Cardiac muscle cell (in vitro differentiated cells and primary cell): ENCODE measurements at regions not wholly inside any gene's neighbourhood (a gene's known extent, or its start where the extent isn't known, plus 50 kb on each side); places are given as distances from the start of the nearest gene placed in this dataset.

Source experiments
- DNase-seq, 2 donors: peaks; one replicate each; pipeline versions ENCODE4 v3.0.0 to v3.0.0-alpha.2; 2010 to 2017; ENCODE audit warnings: low read depth in 1 of 2, low spot score in 1 of 2
- H3K27ac ChIP-seq: fragments of 200-600 bp; sonication (generic); 2 replicates; pipeline ENCODE4 v1.5.1; 2016
- H3K27me3 ChIP-seq: fragments of 200-600 bp; sonication (generic); 2 replicates; pipeline ENCODE4 v1.6.0; 2016; ENCODE audit warnings: control low read depth
- H3K36me3 ChIP-seq: fragments of 200-600 bp; sonication (generic); 2 replicates; pipeline ENCODE4 v1.5.1; 2016; ENCODE audit warnings: control low read depth
- H3K4me1 ChIP-seq: fragments of 200-600 bp; sonication (generic); 2 replicates; pipeline ENCODE4 v1.8.1; 2017; ENCODE audit warnings: low read depth, mild to moderate bottlenecking, mixed run types
- H3K4me3 ChIP-seq: fragments of 200-600 bp; sonication (generic); 2 replicates; pipeline ENCODE4 v1.5.1; 2016; ENCODE audit warnings: mild to moderate bottlenecking
- H3K9me3 ChIP-seq: fragments of 200-600 bp; sonication (generic); 2 replicates; pipeline ENCODE4 v1.5.1; 2017; ENCODE audit warnings: low read depth, mild to moderate bottlenecking, control low read depth
- TF ChIP-seq, protein P1 (sequence below): IDR thresholded peaks from 2 replicates; pipeline ENCODE4 v1.5.1; 2012; ENCODE audit warnings: low read depth, mild to moderate bottlenecking, low read length

DNA sequence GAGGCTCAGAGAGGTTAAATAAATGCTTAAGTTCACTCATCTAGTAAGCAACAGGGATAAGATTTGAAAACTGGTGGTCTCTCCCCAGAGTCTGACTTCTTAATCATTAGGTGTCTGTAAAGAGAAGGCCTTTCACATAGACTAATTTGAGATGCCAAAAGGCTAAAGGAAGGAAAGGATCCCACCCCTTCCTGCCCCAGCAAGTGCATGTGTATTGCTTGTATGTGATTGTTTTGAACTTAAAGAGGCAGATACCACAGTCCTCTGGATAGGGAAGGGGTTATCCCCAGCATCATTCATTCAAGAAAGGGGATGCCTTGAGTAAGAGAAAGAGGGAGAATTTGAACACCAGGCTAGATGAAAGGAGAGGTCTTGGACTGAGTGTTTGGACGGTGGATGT lies 192.0 kb downstream of the OGFRL1 start:
- H3K27ac ChIP-seq: no peak overlapping the region
- no peak for DNase-seq
- no peaks in the 10 kb centered on the region for H3K27me3 ChIP-seq
- no peak overlapping the region for H3K4me3 ChIP-seq
- H3K9me3 ChIP-seq: no peaks in the 10 kb centered on the region
- H3K4me1 ChIP-seq: no peaks in the 10 kb centered on the region
- H3K36me3 ChIP-seq: no peaks in the 10 kb centered on the region
- TF ChIP-seq, protein P1, sequence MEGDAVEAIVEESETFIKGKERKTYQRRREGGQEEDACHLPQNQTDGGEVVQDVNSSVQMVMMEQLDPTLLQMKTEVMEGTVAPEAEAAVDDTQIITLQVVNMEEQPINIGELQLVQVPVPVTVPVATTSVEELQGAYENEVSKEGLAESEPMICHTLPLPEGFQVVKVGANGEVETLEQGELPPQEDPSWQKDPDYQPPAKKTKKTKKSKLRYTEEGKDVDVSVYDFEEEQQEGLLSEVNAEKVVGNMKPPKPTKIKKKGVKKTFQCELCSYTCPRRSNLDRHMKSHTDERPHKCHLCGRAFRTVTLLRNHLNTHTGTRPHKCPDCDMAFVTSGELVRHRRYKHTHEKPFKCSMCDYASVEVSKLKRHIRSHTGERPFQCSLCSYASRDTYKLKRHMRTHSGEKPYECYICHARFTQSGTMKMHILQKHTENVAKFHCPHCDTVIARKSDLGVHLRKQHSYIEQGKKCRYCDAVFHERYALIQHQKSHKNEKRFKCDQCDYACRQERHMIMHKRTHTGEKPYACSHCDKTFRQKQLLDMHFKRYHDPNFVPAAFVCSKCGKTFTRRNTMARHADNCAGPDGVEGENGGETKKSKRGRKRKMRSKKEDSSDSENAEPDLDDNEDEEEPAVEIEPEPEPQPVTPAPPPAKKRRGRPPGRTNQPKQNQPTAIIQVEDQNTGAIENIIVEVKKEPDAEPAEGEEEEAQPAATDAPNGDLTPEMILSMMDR: no peak

DNA sequence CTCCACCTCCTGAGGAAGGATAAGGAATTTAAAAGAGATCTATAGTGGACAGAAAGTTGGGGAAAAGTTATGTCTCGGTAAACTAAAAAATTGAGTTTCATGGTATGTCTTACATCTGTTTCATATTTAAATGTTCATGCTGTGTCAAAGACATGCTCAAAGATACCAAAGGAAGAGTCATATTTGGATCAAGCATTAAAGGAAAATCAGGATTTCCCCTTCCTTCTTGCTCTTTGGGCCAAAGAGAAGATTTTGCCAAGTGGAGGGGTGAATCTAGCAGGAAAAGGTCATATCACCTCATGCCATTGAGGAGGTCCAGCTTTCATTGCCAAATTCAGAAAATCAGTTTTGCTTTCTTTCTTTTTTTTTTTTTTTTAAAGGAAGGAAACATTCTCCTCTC lies 192.4 kb downstream of the OGFRL1 start:
- H3K4me3 ChIP-seq: no peak overlapping the region
- H3K9me3 ChIP-seq: no peaks in the 10 kb centered on the region
- no peak for DNase-seq
- TF ChIP-seq, protein P1: no peak
- no peaks in the 10 kb centered on the region for H3K27me3 ChIP-seq
- no peaks in the 10 kb centered on the region for H3K36me3 ChIP-seq
- H3K4me1 ChIP-seq: no peaks in the 10 kb centered on the region
- H3K27ac ChIP-seq: no peak overlapping the region

DNA sequence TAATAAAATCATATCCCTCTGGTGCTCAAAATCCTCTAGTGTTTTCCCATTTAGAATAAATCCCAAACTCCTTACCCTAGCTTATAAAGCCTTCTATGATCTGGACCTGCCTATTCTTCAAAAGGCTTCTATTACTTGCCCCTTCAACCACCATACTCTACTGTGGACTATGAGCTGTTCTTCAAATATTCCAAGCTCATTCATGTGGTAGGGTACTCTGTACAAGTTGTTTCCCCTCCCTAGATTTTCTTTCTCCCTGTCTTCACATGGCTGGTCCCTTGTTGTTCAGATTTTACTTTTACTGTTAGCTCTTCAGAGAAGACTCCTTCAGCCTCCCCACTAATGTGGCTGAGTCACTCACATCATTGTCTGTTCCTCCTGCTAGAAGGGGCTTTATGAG lies 193.2 kb downstream of the OGFRL1 start:
- Histone ChIP-seq H3K27ac (no peak overlapping the region), H3K36me3 (no peaks in the 10 kb centered on the region), H3K4me1 (no peaks in the 10 kb centered on the region), H3K9me3 (no peaks in the 10 kb centered on the region), H3K27me3 (no peaks in the 10 kb centered on the region), H3K4me3 (no peak overlapping the region)
- TF ChIP-seq, protein P1: no peak
- DNase-seq: no peak

DNA sequence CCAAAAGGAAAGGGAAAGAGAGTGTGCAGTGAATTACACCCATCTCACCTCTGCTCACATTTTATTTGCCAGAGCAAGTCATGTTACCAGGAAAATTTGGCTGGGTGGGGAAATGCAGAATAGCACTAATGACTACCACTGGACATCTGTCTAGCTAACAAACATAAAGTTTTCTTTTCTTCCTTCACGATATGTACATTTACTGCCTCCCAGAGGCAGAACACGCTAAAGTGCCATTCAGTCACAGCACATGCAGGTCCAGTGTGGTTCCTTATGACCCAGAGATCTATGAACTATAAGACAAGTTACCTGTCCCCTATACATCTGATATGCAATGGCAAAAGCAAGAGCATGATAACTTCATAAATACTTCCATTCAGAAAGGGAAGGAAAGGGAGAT lies 194.1 kb downstream of the OGFRL1 start:
- Histone ChIP-seq H3K4me1 (no peaks in the 10 kb centered on the region), H3K4me3 (no peak overlapping the region), H3K36me3 (no peaks in the 10 kb centered on the region), H3K27me3 (no peaks in the 10 kb centered on the region), H3K27ac (no peak overlapping the region), H3K9me3 (no peaks in the 10 kb centered on the region)
- TF ChIP-seq, protein P1: peak; percentile 45
- peak in 1 of 2 donors; percentile 64 for DNase-seq

DNA sequence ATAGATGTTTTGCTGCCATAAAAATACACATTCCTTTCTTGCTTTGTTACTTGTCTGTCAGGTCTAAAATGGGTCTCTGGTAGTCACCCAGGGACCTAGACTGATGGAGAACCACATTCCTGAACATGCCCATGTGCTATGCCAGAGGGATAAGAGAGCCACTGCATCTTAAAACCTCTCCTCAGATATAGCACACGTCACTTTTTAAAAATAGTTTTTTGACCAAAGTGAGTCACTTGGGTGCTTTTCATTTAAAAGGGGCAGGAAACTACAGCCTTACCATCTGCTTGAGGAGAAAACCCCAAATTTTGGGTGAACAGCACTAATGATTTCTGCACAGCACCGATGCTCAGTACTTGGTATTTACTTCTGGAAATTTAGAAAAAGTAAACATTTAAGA lies 197.8 kb downstream of the OGFRL1 start:
- H3K36me3 ChIP-seq: no peaks in the 10 kb centered on the region
- H3K27ac ChIP-seq: no peak overlapping the region
- DNase-seq: no peak
- H3K4me1 ChIP-seq: no peaks in the 10 kb centered on the region
- H3K9me3 ChIP-seq: no peaks in the 10 kb centered on the region
- TF ChIP-seq, protein P1: no peak
- no peaks in the 10 kb centered on the region for H3K27me3 ChIP-seq
- no peak overlapping the region for H3K4me3 ChIP-seq

DNA sequence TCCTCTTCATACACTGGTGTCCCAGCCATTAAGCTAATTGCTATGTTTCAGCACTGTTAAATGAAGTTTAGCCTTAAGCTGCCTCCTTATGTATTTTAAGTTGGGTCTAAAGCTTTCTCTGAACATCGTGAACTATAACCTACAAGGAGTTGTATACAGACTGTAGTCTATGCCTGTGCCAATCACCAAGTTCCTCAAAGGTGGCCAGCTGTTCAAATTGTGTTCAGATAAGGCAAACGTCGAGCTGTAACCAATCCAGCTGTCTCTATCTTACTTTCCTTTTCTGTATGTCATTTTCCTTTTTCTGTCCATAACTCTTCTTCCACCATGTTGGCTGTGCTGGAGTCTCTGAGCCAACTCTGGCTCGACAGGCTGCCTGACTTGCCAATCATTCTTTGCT lies 199.6 kb downstream of the OGFRL1 start:
- Histone ChIP-seq H3K27me3 (no peaks in the 10 kb centered on the region), H3K36me3 (no peaks in the 10 kb centered on the region), H3K4me1 (no peaks in the 10 kb centered on the region), H3K27ac (no peak overlapping the region), H3K9me3 (no peaks in the 10 kb centered on the region), H3K4me3 (no peak overlapping the region)
- DNase-seq: no peak
- TF ChIP-seq, protein P1: no peak
